ENCODE measurements at regions not wholly inside any gene's neighbourhood (a gene's known extent, or its start where the extent isn't known, plus 50 kb on each side); places are given as distances from the start of the nearest gene placed in this dataset.

DNA sequence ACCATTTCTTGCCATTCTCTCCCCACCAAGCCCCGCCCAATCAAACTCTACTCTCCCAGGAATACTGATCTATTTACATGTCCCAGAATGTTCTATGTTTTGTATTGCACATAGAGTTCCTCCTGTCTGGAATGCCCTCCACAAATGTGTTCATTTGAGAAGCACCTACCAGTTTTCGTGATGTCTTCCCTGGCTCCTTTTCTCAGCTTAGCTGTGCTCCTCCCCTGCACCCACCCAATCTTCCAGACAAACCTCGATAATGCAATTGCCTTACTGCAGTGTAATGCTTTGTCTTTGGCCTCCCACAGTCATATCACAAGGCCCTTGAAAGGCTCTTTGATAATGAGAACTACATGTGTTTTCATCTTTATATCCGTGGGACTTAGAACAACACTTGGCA is 214.5 kb upstream of the ANKRD55 start:
- Histone ChIP-seq H3K9me3 (no peaks in the 10 kb centered on the region), H3K27me3 (no peaks in the 10 kb centered on the region), H3K4me3 (no peak overlapping the region), H3K36me3 (no peaks in the 10 kb centered on the region)
- DNase-seq = no peak

DNA sequence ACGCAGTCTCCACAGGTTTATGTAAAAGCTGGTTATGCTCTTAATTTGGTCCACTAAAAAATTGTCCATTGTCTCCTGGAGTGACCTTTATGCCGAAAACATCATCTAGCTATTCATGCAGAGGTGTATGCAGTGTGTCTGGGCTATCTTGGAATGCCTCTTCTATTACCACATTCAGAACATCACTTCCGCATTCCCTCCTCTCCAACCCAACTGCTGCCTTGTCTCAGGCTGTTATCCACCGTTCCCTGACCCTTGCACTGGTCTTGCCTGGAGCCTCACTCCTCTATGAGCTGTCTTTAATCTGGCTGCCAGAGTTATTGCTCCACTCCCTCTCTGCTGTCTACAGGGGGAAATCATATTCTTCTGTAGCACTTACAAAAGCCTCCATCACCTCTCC is 214.1 kb upstream of the ANKRD55 start:
- no peak for DNase-seq

DNA sequence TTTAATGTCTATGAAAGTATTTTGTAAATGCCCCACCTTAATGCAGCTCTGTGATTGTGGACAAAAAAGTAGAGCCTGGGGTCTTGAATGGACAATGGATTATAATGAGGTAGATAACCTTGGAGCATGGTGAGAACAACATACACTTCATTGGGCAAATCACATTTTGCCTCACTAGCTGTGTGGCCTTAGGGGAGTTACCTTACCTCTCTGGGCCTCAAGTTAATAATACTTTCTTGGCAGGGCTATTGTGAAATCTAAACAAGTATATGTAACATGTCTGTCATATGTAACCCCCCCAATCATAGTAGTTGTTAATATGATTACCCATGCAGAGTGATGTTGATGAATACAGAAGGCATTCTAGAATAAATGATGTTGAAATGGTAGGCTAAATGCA is 213.6 kb upstream of the ANKRD55 start:
- DNase-seq = no peak
- Histone ChIP-seq H3K4me3 (no peak overlapping the region), H3K27me3 (no peaks in the 10 kb centered on the region), H3K36me3 (no peaks in the 10 kb centered on the region), H3K9me3 (no peaks in the 10 kb centered on the region)

More for the DNA sequence above, 214.1 kb upstream of the ANKRD55 start:
- Histone ChIP-seq H3K4me3 (no peak overlapping the region), H3K27me3 (no peaks in the 10 kb centered on the region), H3K36me3 (no peaks in the 10 kb centered on the region), H3K9me3 (no peaks in the 10 kb centered on the region)

DNA sequence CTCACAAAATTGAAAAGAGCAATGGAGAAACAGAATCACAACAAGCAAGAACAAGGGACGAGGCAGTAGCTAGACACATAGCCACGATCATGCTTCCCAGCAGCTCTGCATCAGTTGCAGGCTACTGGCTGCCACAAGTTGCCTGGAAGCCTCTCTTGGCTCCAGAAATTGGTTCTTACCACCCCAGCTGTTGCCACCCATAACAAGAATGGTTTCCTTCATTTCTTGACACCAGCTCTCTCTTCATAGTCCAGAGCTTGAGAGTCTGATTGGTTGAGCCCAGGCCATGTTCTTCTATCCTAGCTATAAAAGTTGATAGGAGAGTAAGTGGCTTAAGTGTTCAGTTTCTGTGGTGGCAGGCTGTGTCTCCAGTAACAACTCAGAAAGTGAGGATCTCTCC is 210.7 kb upstream of the ANKRD55 start:
- no peak overlapping the region for H3K4me3 ChIP-seq
- H3K9me3 ChIP-seq = no peaks in the 10 kb centered on the region
- H3K36me3 ChIP-seq = no peaks in the 10 kb centered on the region
- DNase-seq = no peak
- H3K27me3 ChIP-seq = no peaks in the 10 kb centered on the region

DNA sequence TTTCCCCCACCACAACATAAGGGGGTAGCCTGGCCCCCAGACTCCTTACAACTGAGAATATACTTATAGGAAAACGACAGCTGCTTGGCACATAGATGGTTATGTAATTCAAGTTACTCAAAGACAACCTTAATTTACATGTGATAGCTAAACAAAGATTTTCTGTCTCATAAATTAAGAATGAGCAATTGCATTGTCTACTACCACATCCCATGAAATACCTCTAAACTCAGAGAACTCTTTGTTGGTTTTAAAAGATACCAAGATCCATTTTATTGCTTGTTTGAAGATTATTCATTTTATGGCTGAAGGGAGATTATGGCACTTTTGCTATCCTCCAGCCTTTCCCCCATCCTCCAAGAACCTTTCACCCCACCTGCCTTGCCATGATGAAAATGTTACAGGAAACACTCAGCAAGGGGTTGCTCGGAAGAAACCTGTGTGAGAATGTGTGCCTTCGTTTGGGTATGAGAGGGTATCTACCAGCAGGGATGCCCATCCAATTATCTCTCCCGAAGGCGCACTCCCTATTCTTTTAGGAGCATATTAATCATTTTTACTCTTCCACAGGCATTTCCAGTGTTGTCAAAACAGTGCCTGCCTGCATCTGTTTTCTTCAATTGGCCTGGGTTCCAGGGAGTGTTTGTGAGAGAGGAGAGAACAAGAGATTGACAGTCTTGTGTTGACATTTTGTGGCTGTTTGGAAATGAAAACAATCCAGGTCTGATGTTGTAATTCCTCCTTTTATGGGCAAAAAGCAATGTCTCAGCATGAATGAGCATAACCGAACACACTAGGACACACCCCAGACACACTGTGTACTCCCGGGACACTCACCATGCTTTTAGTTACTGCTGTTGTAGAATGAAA is 208.0 kb upstream of the ANKRD55 start:
- DNase-seq = no peak
- no peak overlapping the region for H3K4me3 ChIP-seq
- H3K27me3 ChIP-seq = no peaks in the 10 kb centered on the region

DNA sequence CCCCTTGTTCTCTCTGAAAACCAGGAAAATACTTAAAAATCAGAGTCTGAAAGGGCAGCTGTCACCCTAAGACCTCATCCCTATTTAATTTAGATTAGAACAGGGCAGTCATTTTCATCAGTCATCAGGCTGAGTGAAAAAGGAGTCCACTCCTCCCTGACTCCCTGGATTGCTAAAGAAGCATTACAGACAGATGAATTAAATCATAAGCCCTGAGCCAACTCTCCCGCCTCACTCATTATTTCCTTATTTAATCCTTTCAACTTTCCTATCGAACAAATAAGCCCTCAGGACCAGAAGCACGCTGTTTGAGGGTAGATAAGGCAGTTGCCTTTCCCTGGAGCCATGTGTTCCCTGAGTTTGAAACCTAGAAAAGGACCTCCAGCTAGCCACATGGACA is 201.9 kb upstream of the ANKRD55 start:
- Histone ChIP-seq H3K36me3 (no peaks in the 10 kb centered on the region), H3K27me3 (no peaks in the 10 kb centered on the region), H3K4me3 (no peak overlapping the region), H3K9me3 (no peaks in the 10 kb centered on the region)
- DNase-seq = no peak

More for the DNA sequence above, 208.0 kb upstream of the ANKRD55 start:
- Histone ChIP-seq H3K36me3 (no peaks in the 10 kb centered on the region), H3K9me3 (no peaks in the 10 kb centered on the region)

DNA sequence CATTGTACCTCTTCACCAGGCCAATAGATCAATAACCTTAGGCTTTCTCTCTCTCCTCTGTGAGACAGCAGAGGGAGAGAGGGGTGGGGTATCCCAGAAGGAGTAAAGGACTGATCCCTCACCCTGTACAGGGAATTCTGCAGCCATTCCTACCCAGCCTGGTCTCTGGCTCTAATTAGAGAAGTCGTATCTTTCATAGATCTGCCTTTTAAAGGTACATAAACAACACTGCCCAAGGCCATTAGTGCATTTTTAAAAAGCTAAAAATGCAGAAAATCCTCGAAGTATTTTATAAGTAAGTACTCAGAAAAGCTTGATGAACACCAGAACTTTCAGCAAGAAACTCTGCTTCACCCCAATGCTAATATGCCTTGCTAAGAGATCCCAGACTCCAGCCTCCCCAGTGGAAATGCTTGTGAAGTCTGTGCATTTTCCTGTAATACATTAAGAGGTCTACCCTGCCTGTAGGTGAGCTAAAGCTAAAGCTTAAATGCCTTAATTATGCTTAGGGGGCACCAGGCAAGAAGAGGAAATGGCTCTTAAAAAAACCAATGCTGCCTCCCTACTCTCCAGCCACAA is 200.0 kb upstream of the ANKRD55 start:
- H3K4me3 ChIP-seq = no peak overlapping the region
- H3K36me3 ChIP-seq = no peaks in the 10 kb centered on the region
- H3K9me3 ChIP-seq = no peaks in the 10 kb centered on the region
- no peak for DNase-seq
- no peaks in the 10 kb centered on the region for H3K27me3 ChIP-seq

DNA sequence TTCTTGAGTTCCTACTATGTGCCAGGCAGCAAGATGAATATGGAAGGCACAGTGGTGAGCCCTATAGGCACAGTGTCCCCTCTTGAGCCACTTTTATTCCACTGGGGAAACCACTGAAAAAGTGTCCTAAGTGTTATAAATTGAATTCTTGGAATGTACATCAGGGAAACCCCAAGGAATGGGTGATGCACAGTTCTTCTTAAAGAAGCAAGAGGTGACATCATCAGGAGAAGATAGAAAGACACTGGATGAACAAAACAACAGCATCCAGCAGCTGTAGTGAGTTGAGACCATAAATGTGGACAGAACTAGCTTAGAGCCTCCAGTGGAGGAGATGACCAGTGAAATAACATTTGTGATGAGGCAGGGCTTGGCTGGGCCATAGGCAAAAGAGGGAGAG is 199.2 kb upstream of the ANKRD55 start:
- H3K9me3 ChIP-seq = no peaks in the 10 kb centered on the region
- H3K27me3 ChIP-seq = no peaks in the 10 kb centered on the region
- no peaks in the 10 kb centered on the region for H3K36me3 ChIP-seq
- DNase-seq = no peak
- no peak overlapping the region for H3K4me3 ChIP-seq

DNA sequence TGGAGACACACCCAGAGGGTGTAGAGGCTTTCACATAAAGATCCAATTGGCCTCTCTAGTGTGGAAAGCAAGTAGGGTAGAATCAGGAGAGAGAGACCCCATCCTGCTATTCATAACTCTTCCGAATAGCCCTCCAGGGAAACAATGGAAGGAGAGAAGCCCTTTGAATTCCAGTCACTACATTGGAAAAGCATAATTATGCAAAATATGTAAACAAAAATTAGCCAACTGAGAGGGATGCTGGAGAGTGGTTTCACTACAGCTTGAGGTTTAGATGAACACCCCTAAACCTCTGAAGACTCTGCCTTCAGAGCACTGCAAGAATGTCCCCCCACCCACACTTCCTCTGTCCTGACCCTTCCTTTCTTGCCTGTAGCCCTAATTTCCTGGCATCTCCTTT is 197.3 kb upstream of the ANKRD55 start:
- H3K9me3 ChIP-seq = no peaks in the 10 kb centered on the region
- DNase-seq = no peak
- H3K4me3 ChIP-seq = no peak overlapping the region
- no peaks in the 10 kb centered on the region for H3K36me3 ChIP-seq
- H3K27me3 ChIP-seq = no peaks in the 10 kb centered on the region

DNA sequence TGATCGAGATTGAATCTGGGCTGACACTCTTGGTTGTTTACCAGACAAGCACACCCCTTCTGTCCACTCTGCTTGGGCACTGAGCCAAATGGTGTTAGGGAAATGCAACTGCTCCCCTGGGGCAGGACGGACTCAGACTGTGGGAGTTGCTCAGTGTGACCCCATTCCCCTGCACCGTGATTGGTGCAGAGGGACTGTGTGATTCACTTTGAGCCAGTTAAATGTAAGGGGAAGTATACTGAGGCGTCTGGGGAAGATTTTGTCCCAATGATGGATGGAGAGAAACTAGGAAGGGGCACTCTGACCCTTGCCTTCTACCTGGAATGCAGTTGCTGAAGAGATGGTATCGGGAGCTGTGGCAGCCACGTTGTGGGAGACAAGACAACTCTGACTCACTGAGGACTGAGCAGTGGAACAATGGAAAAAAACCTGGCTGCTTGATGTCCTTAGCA is 196.0 kb upstream of the ANKRD55 start:
- Histone ChIP-seq H3K4me3 (no peak overlapping the region), H3K36me3 (no peaks in the 10 kb centered on the region), H3K27me3 (no peaks in the 10 kb centered on the region), H3K9me3 (no peaks in the 10 kb centered on the region)
- no peak for DNase-seq

DNA sequence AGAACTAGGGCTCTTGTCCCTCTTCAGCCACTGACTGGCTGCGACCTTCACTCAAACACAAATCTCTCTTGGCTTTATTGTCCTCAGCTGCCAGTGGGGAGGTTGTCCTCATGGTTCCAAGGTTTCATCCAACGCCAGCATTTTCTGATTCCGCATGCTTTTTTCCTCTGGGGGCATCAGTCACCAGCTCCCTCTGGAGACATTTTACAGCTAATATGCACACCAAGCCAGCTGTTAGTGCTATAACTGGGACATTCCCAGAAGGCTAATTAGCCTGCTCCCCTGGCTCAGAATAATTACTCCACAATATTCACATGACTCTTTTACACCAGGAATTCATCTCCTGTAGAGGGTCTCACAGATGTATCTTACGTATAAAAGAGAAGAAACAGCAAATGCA is 193.6 kb upstream of the ANKRD55 start:
- DNase-seq = no peak

DNA sequence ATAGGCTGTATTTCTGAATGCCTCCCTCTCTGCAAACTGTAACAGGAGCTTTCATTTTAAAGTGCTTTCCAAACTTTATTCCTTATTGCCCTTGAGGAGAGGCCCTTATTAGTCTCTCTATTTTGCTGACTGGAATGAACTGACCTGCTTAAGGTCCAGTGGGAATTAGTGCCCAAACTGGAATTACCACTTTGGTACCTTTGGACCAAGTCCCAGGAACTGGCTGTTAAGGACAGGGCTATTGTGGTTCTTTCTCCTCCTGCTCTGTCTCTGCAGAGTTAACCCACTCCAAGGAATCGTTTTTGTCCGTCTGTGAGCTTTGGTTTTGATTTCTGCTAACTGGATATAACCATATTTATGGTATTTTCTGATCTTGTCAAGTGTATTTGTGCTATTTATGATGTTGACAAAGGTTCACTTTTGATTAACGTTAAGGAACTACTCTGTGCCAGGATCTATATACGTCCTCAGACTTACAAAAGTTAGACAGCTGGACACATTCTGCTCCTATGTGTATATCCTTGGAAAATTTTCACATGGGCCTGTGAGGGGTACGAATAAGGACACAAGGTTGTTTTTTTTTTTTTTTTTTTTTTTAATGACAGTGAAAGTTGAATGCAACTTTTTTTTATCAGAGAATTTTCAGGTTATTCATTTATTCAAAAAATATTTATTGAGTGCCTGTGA is 189.1 kb upstream of the ANKRD55 start:
- H3K36me3 ChIP-seq = no peaks in the 10 kb centered on the region
- peaks cover 10% of the 10 kb centered on the region for H3K9me3 ChIP-seq
- no peak overlapping the region for H3K4me3 ChIP-seq
- no peaks in the 10 kb centered on the region for H3K27me3 ChIP-seq
- DNase-seq = no peak

More for the DNA sequence above, 193.6 kb upstream of the ANKRD55 start:
- H3K36me3 ChIP-seq = no peaks in the 10 kb centered on the region
- no peak overlapping the region for H3K4me3 ChIP-seq
- H3K27me3 ChIP-seq = no peaks in the 10 kb centered on the region
- peaks cover under 1% of the 10 kb centered on the region for H3K9me3 ChIP-seq

DNA sequence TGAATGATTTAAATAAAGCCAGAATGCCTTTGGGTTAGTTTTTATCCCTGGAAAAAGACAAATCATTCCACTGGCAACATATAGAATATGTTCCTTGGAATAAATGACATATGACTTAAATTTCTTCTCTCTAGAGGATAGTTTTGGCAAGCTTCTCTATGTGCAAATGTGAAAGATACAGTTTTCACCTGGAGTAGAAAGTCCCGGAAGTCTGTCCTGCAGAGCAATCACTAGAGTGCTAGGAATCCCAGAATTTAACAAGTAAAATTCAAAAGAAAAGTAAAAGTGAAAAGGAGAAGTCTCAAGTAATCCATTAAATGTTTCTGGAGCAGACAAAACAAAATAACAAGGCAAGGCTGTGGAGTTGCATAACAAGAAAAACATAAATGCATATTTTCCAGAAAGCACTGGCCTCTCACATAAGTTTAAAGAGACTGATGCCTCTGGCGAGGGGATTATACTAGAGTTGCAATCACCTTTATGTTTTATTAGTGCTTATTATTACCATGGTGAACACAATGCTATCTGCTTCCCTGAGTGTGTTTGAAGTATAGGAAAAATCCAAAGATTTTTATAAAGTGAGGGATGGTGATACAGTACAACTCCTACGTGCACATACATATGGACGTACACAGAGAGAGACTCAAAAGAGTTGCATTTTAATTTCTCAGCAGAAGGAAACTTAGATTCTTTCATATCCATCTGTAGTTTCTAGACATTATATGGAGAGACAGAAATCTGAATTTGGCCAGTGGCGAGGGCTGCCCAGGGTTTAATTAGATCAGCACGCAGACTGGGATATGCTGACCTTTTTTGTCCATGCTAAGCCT is 188.3 kb upstream of the ANKRD55 start:
- H3K4me3 ChIP-seq = no peak overlapping the region
- no peak for DNase-seq
- no peaks in the 10 kb centered on the region for H3K36me3 ChIP-seq
- peaks cover 10% of the 10 kb centered on the region for H3K9me3 ChIP-seq
- no peaks in the 10 kb centered on the region for H3K27me3 ChIP-seq

DNA sequence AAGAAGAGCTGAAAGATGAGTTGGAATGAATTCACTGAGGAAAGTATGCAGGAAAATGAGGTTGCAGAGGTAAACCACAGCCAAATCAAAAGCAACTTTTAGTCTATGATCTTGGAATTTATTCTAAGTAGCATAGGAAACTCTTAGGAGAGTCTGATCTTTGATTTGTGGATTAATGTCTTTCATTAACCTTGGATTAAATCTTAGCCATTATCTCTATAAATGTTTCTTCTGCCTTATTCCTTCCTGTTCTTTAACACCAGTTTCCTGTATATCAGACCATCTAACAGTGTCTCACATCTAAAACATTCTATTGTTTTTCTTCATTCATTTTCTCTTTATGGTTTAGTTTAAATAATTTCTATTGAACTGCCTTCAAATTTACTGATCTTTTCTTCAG is 187.2 kb upstream of the ANKRD55 start:
- H3K27me3 ChIP-seq = no peaks in the 10 kb centered on the region
- no peak overlapping the region for H3K4me3 ChIP-seq
- DNase-seq = no peak
- peaks cover 10% of the 10 kb centered on the region for H3K9me3 ChIP-seq
- H3K36me3 ChIP-seq = no peaks in the 10 kb centered on the region

DNA sequence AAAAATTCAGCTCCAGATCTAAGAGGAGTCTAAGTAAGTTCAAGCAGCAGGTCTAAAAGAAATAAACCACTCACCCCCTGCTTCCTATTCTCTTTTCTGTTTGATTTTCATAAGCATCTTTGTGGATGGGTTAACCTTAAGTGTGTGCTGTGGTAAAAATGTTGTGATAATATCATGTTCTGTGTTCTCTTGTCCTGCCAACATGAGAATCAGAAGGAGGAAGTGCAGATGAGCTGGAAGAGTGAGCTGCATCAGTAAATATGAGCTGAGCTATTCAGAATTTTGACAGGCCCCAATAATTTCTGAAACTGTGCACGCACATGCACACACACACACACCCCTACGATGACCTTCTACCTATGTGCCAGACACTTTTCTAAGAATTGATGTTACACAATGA is 186.5 kb upstream of the ANKRD55 start:
- H3K9me3 ChIP-seq = peaks cover 10% of the 10 kb centered on the region
- H3K27me3 ChIP-seq = no peaks in the 10 kb centered on the region
- no peaks in the 10 kb centered on the region for H3K36me3 ChIP-seq
- H3K4me3 ChIP-seq = no peak overlapping the region
- no peak for DNase-seq

DNA sequence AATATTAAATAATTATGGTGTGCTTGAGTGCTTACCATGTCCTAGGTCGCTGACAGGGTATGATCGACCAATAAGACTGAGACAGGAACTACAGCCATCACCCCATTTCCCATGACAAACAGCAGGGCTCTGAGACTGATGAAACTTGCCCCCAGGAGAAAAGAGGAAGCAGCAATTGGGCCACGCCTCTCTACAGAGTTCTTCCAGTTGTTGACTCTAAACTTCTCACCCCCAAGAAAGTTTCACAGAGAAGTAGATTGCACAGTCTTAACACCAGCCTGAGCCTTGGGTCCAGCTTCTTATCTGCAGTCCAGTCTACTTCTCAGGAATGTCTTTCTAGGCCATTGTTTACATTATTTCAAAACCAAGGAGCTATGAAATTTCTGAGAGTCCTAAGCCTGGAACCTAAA is 182.2 kb upstream of the ANKRD55 start:
- peak; percentile 25 for DNase-seq

DNA sequence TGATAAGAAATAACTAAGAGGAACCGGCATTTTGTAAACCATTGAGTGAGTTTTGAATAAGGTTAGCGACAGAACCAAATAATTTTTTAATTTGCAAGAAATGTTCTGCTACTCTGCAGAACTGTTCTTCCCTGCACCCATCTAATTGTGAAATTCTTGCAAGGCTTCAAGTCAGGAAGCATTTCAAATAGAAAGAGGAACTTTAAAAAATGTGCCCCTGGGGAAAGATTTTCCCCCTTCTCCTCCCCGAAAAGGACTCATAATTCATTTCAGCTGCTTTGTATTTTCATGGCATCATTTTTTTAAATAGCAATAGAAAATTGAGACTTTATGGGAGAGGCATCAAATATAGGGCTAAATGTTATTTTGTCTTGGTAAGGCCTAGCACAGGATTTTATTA is 180.9 kb upstream of the ANKRD55 start:
- Histone ChIP-seq H3K9me3 (no peaks in the 10 kb centered on the region; the same call in 1 of the 2 replicates), H3K27me3 (no peaks in the 10 kb centered on the region), H3K4me3 (no peak overlapping the region), H3K36me3 (no peaks in the 10 kb centered on the region)
- no peak for DNase-seq

More for the DNA sequence above, 182.2 kb upstream of the ANKRD55 start:
- Histone ChIP-seq H3K27me3 (no peaks in the 10 kb centered on the region), H3K36me3 (no peaks in the 10 kb centered on the region), H3K9me3 (peaks cover 4% of the 10 kb centered on the region), H3K4me3 (no peak overlapping the region)

All from MG63 (cell line).